ENCODE measurements at regions not wholly inside any gene's neighbourhood (a gene's known extent, or its start where the extent isn't known, plus 50 kb on each side); places are given as distances from the start of the nearest gene placed in this dataset.

- TF ChIP-seq CTCF (IDR thresholded peaks at IDR 0.05) (no peak), POLR2A (IDR thresholded peaks at IDR 0.05) (no peak)
Measured at GRCh38 chr7:68734431-68734830, 863.8 kb upstream of the AUTS2 start.
